ENCODE measurements at regions not wholly inside any gene's neighbourhood (a gene's known extent, or its start where the extent isn't known, plus 50 kb on each side); places are given as distances from the start of the nearest gene placed in this dataset.
A peak's percentile ranks its signal among the peaks of the same experiment; 100 is the strongest.

- H3K4me1 ChIP-seq (ENCODE audit: insufficient read depth, low read length) = no peaks in the 10 kb centered on the region
- ChIA-PET POLR2A (ENCODE audit: partially characterized antibody) (no interaction called here), CTCF (ENCODE audit: partially characterized antibody) (no interaction called here)
- Mint-ChIP-seq H3K4me3 (no peak overlapping the region), H3K27me3 (peaks cover 0 to 2% of the 10 kb centered on the region in 2 donors), H3K9me3 (peaks cover 0 to 4% (median 0%) of the 10 kb centered on the region in 8 donors), H3K36me3 (no peaks in the 10 kb centered on the region), H3K4me1 (no peaks in the 10 kb centered on the region), H3K27ac (no peak overlapping the region)
- intact Hi-C loops (cut with micrococcal nuclease) = no loop called here
- no peak for DNase-seq
- H3K9me3 ChIP-seq (ENCODE audit: control insufficient read depth in 1 of 2, low read length in 2 of 2) = no peaks in the 10 kb centered on the region
- no peak overlapping the region for H3K4me3 ChIP-seq (ENCODE audit: low read length in 2 of 2)
- H3K27ac ChIP-seq (ENCODE audit: low read depth, low read length) = no peak overlapping the region
- H3K36me3 ChIP-seq (ENCODE audit: insufficient read depth, low read length) = no peaks in the 10 kb centered on the region
- no peaks in the 10 kb centered on the region for H3K27me3 ChIP-seq (ENCODE audit: insufficient read depth, low read length)
Observed at GRCh38 chrX:150240643-150240970, 122.5 kb upstream of the MAMLD1 start.

GRCh38 chrX:150253959-150254620 lies 109.0 kb upstream of the MAMLD1 start:
- CTCF ChIA-PET (ENCODE audit: partially characterized antibody) = no interaction called here
- peaks cover 0 to 2% (median 0%) of the 10 kb centered on the region in 8 donors for H3K9me3 Mint-ChIP-seq
- no peaks in the 10 kb centered on the region for H3K27me3 Mint-ChIP-seq
- H3K4me1 Mint-ChIP-seq = peaks cover 5 to 13% (median 9%) of the 10 kb centered on the region in 4 donors
- Histone ChIP-seq H3K4me1 (ENCODE audit: insufficient read depth, low read length) (peaks cover 8% of the 10 kb centered on the region), H3K36me3 (ENCODE audit: insufficient read depth, low read length) (no peaks in the 10 kb centered on the region), H3K27ac (ENCODE audit: low read depth, low read length) (no peak overlapping the region), H3K27me3 (ENCODE audit: insufficient read depth, low read length) (no peaks in the 10 kb centered on the region), H3K4me3 (ENCODE audit: low read length in 2 of 2) (no peak overlapping the region), H3K9me3 (ENCODE audit: control insufficient read depth in 1 of 2, low read length in 2 of 2) (no peaks in the 10 kb centered on the region)
- POLR2A ChIA-PET (ENCODE audit: partially characterized antibody) = no interaction called here
- intact Hi-C loops (cut with micrococcal nuclease) = no loop called here
- H3K36me3 Mint-ChIP-seq = no peaks in the 10 kb centered on the region
- no peak overlapping the region for H3K4me3 Mint-ChIP-seq
- DNase-seq = no peak
- no peak overlapping the region for H3K27ac Mint-ChIP-seq

GRCh38 chrX:150254909-150255308 lies 108.2 kb upstream of the MAMLD1 start:
- H3K4me1 Mint-ChIP-seq = peaks cover 5 to 13% (median 9%) of the 10 kb centered on the region in 4 donors
- ChIA-PET POLR2A (ENCODE audit: partially characterized antibody) (no interaction called here), CTCF (ENCODE audit: partially characterized antibody) (no interaction called here)
- peaks cover 8% of the 10 kb centered on the region for H3K4me1 ChIP-seq (ENCODE audit: insufficient read depth, low read length)
- no peaks in the 10 kb centered on the region for H3K9me3 Mint-ChIP-seq
- no peak overlapping the region for H3K27ac Mint-ChIP-seq
- no peaks in the 10 kb centered on the region for H3K36me3 ChIP-seq (ENCODE audit: insufficient read depth, low read length)
- no peak overlapping the region for H3K4me3 ChIP-seq (ENCODE audit: low read length in 2 of 2)
- intact Hi-C loops (cut with micrococcal nuclease) = no loop called here
- no peaks in the 10 kb centered on the region for H3K27me3 Mint-ChIP-seq
- H3K27ac ChIP-seq (ENCODE audit: low read depth, low read length) = no peak overlapping the region
- H3K4me3 Mint-ChIP-seq = no peak overlapping the region
- no peaks in the 10 kb centered on the region for H3K27me3 ChIP-seq (ENCODE audit: insufficient read depth, low read length)
- no peaks in the 10 kb centered on the region for H3K9me3 ChIP-seq (ENCODE audit: control insufficient read depth in 1 of 2, low read length in 2 of 2)
- DNase-seq = no peak
- no peaks in the 10 kb centered on the region for H3K36me3 Mint-ChIP-seq

- no peak overlapping the region for H3K4me3 ChIP-seq (ENCODE audit: low read length in 2 of 2)
- Mint-ChIP-seq H3K36me3 (no peaks in the 10 kb centered on the region), H3K27ac (peak overlapping the region in 1 of 7 donors; percentile 59), H3K27me3 (no peaks in the 10 kb centered on the region), H3K9me3 (no peaks in the 10 kb centered on the region), H3K4me3 (peak overlapping the region in 1 of 8 donors; percentile 17), H3K4me1 (peaks cover 5 to 13% (median 9%) of the 10 kb centered on the region in 4 donors)
- ChIA-PET POLR2A (ENCODE audit: partially characterized antibody) (no interaction called here), CTCF (ENCODE audit: partially characterized antibody) (no interaction called here)
- no peaks in the 10 kb centered on the region for H3K9me3 ChIP-seq (ENCODE audit: control insufficient read depth in 1 of 2, low read length in 2 of 2)
- H3K36me3 ChIP-seq (ENCODE audit: insufficient read depth, low read length) = no peaks in the 10 kb centered on the region
- intact Hi-C loops (cut with micrococcal nuclease) = no loop called here
- no peak for DNase-seq
- no peaks in the 10 kb centered on the region for H3K27me3 ChIP-seq (ENCODE audit: insufficient read depth, low read length)
- H3K27ac ChIP-seq (ENCODE audit: low read depth, low read length) = no peak overlapping the region
- peaks cover 8% of the 10 kb centered on the region for H3K4me1 ChIP-seq (ENCODE audit: insufficient read depth, low read length)
Observed at GRCh38 chrX:150255441-150256296, 107.4 kb upstream of the MAMLD1 start.

DNA sequence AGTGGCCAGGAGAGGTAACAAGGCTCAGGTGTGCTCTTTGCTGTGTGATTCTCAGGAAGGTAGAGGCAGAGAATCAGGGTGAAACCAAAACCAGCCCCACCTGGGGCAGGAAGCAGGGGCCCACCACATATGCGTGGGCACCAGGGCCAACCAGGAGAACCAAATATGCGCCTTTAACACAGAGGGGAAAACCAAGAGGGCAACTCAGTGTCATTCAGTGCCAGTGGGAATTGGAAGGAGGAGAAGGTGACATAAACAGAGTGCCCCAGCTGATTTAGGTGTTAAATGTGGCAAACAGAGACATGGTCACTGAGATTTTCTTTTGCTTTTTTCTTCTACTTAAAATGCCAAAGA lies 106.8 kb upstream of the MAMLD1 start:
- H3K4me1 Mint-ChIP-seq = peaks cover 5 to 13% (median 9%) of the 10 kb centered on the region in 4 donors
- no peak overlapping the region for H3K4me3 Mint-ChIP-seq
- H3K27me3 Mint-ChIP-seq = no peaks in the 10 kb centered on the region
- CTCF ChIA-PET (ENCODE audit: partially characterized antibody) = no interaction called here
- Histone ChIP-seq H3K4me3 (ENCODE audit: low read length in 2 of 2) (no peak overlapping the region), H3K4me1 (ENCODE audit: insufficient read depth, low read length) (peaks cover 8% of the 10 kb centered on the region), H3K27ac (ENCODE audit: low read depth, low read length) (no peak overlapping the region), H3K9me3 (ENCODE audit: control insufficient read depth in 1 of 2, low read length in 2 of 2) (no peaks in the 10 kb centered on the region), H3K27me3 (ENCODE audit: insufficient read depth, low read length) (no peaks in the 10 kb centered on the region), H3K36me3 (ENCODE audit: insufficient read depth, low read length) (no peaks in the 10 kb centered on the region)
- no peak for DNase-seq
- POLR2A ChIA-PET (ENCODE audit: partially characterized antibody) = no interaction called here
- H3K9me3 Mint-ChIP-seq = no peaks in the 10 kb centered on the region
- intact Hi-C loops (cut with micrococcal nuclease) = no loop called here
- H3K36me3 Mint-ChIP-seq = no peaks in the 10 kb centered on the region
- H3K27ac Mint-ChIP-seq = no peak overlapping the region

DNA sequence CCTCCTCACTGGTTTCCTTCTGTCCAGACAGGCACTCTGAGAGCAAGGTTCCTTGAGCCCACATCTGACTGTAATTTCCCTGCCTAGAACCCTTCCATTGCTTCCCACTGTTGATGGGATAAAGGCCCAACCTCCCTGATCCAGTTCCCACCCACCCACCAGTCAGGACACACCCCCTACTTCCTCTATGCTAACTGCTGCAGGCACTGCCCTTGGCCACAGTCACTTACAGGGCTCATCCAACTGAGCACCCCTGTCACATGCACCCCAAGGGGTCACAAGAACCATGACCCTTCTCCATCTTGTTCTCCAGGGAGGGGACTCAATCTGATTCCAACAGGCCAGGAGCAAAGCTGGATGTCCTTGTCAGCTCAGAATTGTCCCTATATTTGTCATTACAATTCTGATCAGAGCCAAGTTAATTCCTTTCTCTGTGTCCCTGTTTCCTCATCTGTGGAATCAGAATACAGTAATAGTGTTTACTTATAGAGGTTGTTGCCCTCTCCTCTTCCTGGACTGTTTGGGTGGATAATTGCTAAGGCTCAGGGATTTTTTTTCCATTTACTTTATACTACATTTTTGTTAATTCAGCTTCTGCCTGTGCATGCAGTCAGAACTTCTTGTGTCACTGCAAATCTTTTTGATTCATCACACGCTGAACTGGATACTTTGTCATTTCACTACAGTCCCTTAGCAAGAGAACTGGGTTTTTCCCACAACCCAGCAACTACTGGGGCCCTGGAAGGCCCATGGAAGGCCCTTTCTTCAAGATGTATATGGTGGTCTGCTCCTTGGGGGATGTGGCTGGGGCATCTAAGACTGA lies 105.6 kb upstream of the MAMLD1 start:
- Mint-ChIP-seq H3K27me3 (no peaks in the 10 kb centered on the region), H3K36me3 (no peaks in the 10 kb centered on the region), H3K9me3 (no peaks in the 10 kb centered on the region), H3K4me1 (peaks cover 5 to 13% (median 9%) of the 10 kb centered on the region in 4 donors), H3K27ac (peak overlapping the region in 1 of 7 donors; percentile 4), H3K4me3 (no peak overlapping the region)
- DNase-seq = no peak
- Histone ChIP-seq H3K27ac (ENCODE audit: low read depth, low read length) (no peak overlapping the region), H3K9me3 (ENCODE audit: control insufficient read depth in 1 of 2, low read length in 2 of 2) (no peaks in the 10 kb centered on the region), H3K36me3 (ENCODE audit: insufficient read depth, low read length) (no peaks in the 10 kb centered on the region), H3K27me3 (ENCODE audit: insufficient read depth, low read length) (no peaks in the 10 kb centered on the region), H3K4me1 (ENCODE audit: insufficient read depth, low read length) (peaks cover 8% of the 10 kb centered on the region), H3K4me3 (ENCODE audit: low read length in 2 of 2) (no peak overlapping the region)
- ChIA-PET POLR2A (ENCODE audit: partially characterized antibody) (no interaction called here), CTCF (ENCODE audit: partially characterized antibody) (no interaction called here)
- intact Hi-C loops (cut with micrococcal nuclease) = no loop called here

DNA sequence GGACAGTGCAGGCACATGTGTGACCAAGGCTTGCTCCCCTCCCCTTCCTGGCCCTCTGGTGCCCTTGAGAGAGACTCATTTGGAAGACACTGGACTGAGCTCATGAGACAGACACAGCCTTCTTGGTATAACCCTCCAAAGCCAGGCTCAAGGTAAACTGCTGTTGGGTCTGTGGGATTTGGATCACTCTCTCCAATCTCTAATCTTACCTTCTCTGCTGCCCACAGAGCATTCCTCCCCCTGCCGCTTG lies 105.0 kb upstream of the MAMLD1 start:
- no peaks in the 10 kb centered on the region for H3K9me3 ChIP-seq (ENCODE audit: control insufficient read depth in 1 of 2, low read length in 2 of 2)
- intact Hi-C loops (cut with micrococcal nuclease) = no loop called here
- Mint-ChIP-seq H3K4me1 (peaks cover 5 to 13% (median 9%) of the 10 kb centered on the region in 4 donors), H3K36me3 (no peaks in the 10 kb centered on the region), H3K27me3 (no peaks in the 10 kb centered on the region), H3K4me3 (no peak overlapping the region), H3K9me3 (no peaks in the 10 kb centered on the region), H3K27ac (no peak overlapping the region)
- no peak for DNase-seq
- no peaks in the 10 kb centered on the region for H3K36me3 ChIP-seq (ENCODE audit: insufficient read depth, low read length)
- no peaks in the 10 kb centered on the region for H3K27me3 ChIP-seq (ENCODE audit: insufficient read depth, low read length)
- peaks cover 8% of the 10 kb centered on the region for H3K4me1 ChIP-seq (ENCODE audit: insufficient read depth, low read length)
- H3K27ac ChIP-seq (ENCODE audit: low read depth, low read length) = no peak overlapping the region
- ChIA-PET CTCF (ENCODE audit: partially characterized antibody) (no interaction called here), POLR2A (ENCODE audit: partially characterized antibody) (no interaction called here)
- H3K4me3 ChIP-seq (ENCODE audit: low read length in 2 of 2) = no peak overlapping the region
